ENCODE measurements at regions not wholly inside any gene's neighbourhood (a gene's known extent, or its start where the extent isn't known, plus 50 kb on each side); places are given as distances from the start of the nearest gene placed in this dataset.
A peak's percentile ranks its signal among the peaks of the same experiment; 100 is the strongest.

- Histone ChIP-seq H3K9me3 (no peaks in the 10 kb centered on the region), H3K4me3 (no peak overlapping the region), H3K27me3 (peaks cover 18% of the 10 kb centered on the region), H3K36me3 (no peaks in the 10 kb centered on the region), H3K27ac (no peak overlapping the region), H3K4me1 (no peaks in the 10 kb centered on the region)
- DNase-seq (ENCODE audit: low spot score in 2 of 2), result peak in 1 of 2 donors; percentile 29
- 63% methylated on average over 19 of the region's 19 CpGs for WGBS
- TF ChIP-seq POLR2AphosphoS5 (IDR thresholded peaks at IDR 0.05) (no peak), POLR2A (IDR thresholded peaks at IDR 0.05) (no peak), CTCF (IDR thresholded peaks at IDR 0.05) (no peak), EP300 (IDR thresholded peaks at IDR 0.05) (no peak)
Measured at GRCh38 chr16:86107215-86107825, 208.4 kb downstream of the IRF8 start.

- TF ChIP-seq EP300 (IDR thresholded peaks at IDR 0.05), result no peak
- no peak for TF ChIP-seq POLR2AphosphoS5 (IDR thresholded peaks at IDR 0.05)
- no peak for TF ChIP-seq CTCF (IDR thresholded peaks at IDR 0.05)
- no peak for TF ChIP-seq POLR2A (IDR thresholded peaks at IDR 0.05)
- DNase-seq (ENCODE audit: low spot score in 2 of 2), result no peak
- 96% methylated on average over 3 of the region's 3 CpGs for WGBS
- Histone ChIP-seq H3K36me3 (no peaks in the 10 kb centered on the region), H3K27ac (no peak overlapping the region), H3K9me3 (no peaks in the 10 kb centered on the region), H3K27me3 (peaks cover 18% of the 10 kb centered on the region), H3K4me1 (no peaks in the 10 kb centered on the region), H3K4me3 (no peak overlapping the region)
Measured at GRCh38 chr16:86108062-86108461, 209.1 kb downstream of the IRF8 start.

GRCh38 chr16:86110134-86110533 is 211.2 kb downstream of the IRF8 start:
- no peak overlapping the region for H3K4me3 ChIP-seq
- H3K9me3 ChIP-seq, result no peaks in the 10 kb centered on the region
- DNase-seq (ENCODE audit: low spot score in 2 of 2), result peak in 1 of 2 donors; percentile 4
- TF ChIP-seq CTCF (IDR thresholded peaks at IDR 0.05) (no peak), POLR2A (IDR thresholded peaks at IDR 0.05) (no peak), EP300 (IDR thresholded peaks at IDR 0.05) (no peak), POLR2AphosphoS5 (IDR thresholded peaks at IDR 0.05) (no peak)
- peaks cover 19% of the 10 kb centered on the region for H3K27me3 ChIP-seq
- WGBS, result 94% methylated on average over 1 of the region's 1 CpG
- H3K27ac ChIP-seq, result no peak overlapping the region
- no peaks in the 10 kb centered on the region for H3K36me3 ChIP-seq
- H3K4me1 ChIP-seq, result no peaks in the 10 kb centered on the region

GRCh38 chr16:86110726-86111125 is 211.8 kb downstream of the IRF8 start:
- H3K4me3 ChIP-seq, result no peak overlapping the region
- no peaks in the 10 kb centered on the region for H3K9me3 ChIP-seq
- peak in 1 of 2 donors; percentile 27 for DNase-seq (ENCODE audit: low spot score in 2 of 2)
- no peak overlapping the region for H3K27ac ChIP-seq
- no peak for TF ChIP-seq CTCF (IDR thresholded peaks at IDR 0.05)
- TF ChIP-seq POLR2A (IDR thresholded peaks at IDR 0.05), result no peak
- H3K27me3 ChIP-seq, result peaks cover 22% of the 10 kb centered on the region
- 93% methylated on average over 4 of the region's 4 CpGs for WGBS
- no peaks in the 10 kb centered on the region for H3K4me1 ChIP-seq
- H3K36me3 ChIP-seq, result no peaks in the 10 kb centered on the region

- H3K36me3 ChIP-seq, result no peaks in the 10 kb centered on the region
- no peak for TF ChIP-seq POLR2A (IDR thresholded peaks at IDR 0.05)
- H3K4me1 ChIP-seq, result no peaks in the 10 kb centered on the region
- H3K27me3 ChIP-seq, result peaks cover 25% of the 10 kb centered on the region
- no peak for DNase-seq (ENCODE audit: low spot score in 2 of 2)
- H3K9me3 ChIP-seq, result no peaks in the 10 kb centered on the region
- H3K27ac ChIP-seq, result no peak overlapping the region
- no peak overlapping the region for H3K4me3 ChIP-seq
- WGBS, result 70% methylated on average over 4 of the region's 4 CpGs
Measured at GRCh38 chr16:86112178-86112577, 213.2 kb downstream of the IRF8 start.

- Histone ChIP-seq H3K4me3 (no peak overlapping the region), H3K27me3 (peaks cover 58% of the 10 kb centered on the region), H3K27ac (no peak overlapping the region), H3K9me3 (no peaks in the 10 kb centered on the region), H3K36me3 (no peaks in the 10 kb centered on the region), H3K4me1 (no peaks in the 10 kb centered on the region)
- DNase-seq (ENCODE audit: low spot score in 2 of 2), result peak in 1 of 2 donors; percentile 17
- WGBS, result 60% methylated on average over 4 of the region's 5 CpGs
- TF ChIP-seq POLR2AphosphoS5 (IDR thresholded peaks at IDR 0.05) (no peak), EP300 (IDR thresholded peaks at IDR 0.05) (no peak), POLR2A (IDR thresholded peaks at IDR 0.05) (no peak), CTCF (IDR thresholded peaks at IDR 0.05) (no peak)
Measured at GRCh38 chr16:86117235-86117634, 218.3 kb downstream of the IRF8 start.
